ENCODE measurements at regions not wholly inside any gene's neighbourhood (a gene's known extent, or its start where the extent isn't known, plus 50 kb on each side); places are given as distances from the start of the nearest gene placed in this dataset.

- DNase-seq (ENCODE audit: low spot score) = no peak
- intact Hi-C loops (cut with DNase I) = no loop called here
Observed at GRCh38 chr13:42717176-42717575, 64.2 kb upstream of the FAM216B start.

- intact Hi-C loops (cut with DNase I) = no loop called here
- DNase-seq (ENCODE audit: low spot score) = peak; percentile 73
Observed at GRCh38 chr13:42720113-42720857, 61.1 kb upstream of the FAM216B start.

GRCh38 chr13:42720858-42721219 lies 60.5 kb upstream of the FAM216B start:
- DNase-seq (ENCODE audit: low spot score) = no peak
- intact Hi-C loops (cut with DNase I) = no loop called here

GRCh38 chr13:42722883-42723539 lies 58.4 kb upstream of the FAM216B start:
- DNase-seq (ENCODE audit: low spot score) = no peak
- intact Hi-C loops (cut with DNase I) = no loop called here

- no peak for DNase-seq (ENCODE audit: low spot score)
- intact Hi-C loops (cut with DNase I) = no loop called here
Observed at GRCh38 chr13:42728507-42729180, 52.7 kb upstream of the FAM216B start.

- intact Hi-C loops (cut with DNase I) = no loop called here
Observed at GRCh38 chr13:42729857-42730402, 51.5 kb upstream of the FAM216B start.

More at GRCh38 chr13:42729857-42730402, 51.5 kb upstream of the FAM216B start:
- DNase-seq (ENCODE audit: low spot score) = no peak

Data from posterior vena cava (tissue), 2 donors.